GM23248 (cell line): ENCODE measurements at regions not wholly inside any gene's neighbourhood (a gene's known extent, or its start where the extent isn't known, plus 50 kb on each side); places are given as distances from the start of the nearest gene placed in this dataset.

Experiments
- EZH2 ChIP-seq: fragments of 200-600 bp; sonication (generic); IDR thresholded peaks from 2 replicates; pipeline ENCODE4 v1.6.1; 2018; ENCODE audit warnings: antibody characterized with exemption, mild to moderate bottlenecking; ENCODE audit not compliant: insufficient read depth, poor library complexity, severe bottlenecking
- EZH2phosphoT487 ChIP-seq: fragments of 200-600 bp; sonication (generic); IDR thresholded peaks from 2 replicates; pipeline ENCODE4 v1.6.1; 2018; ENCODE audit warnings: antibody characterized with exemption, moderate library complexity, mild to moderate bottlenecking, low read depth; ENCODE audit not compliant: insufficient read depth

- no peak for TF ChIP-seq EZH2
- no peak for TF ChIP-seq EZH2phosphoT487
Observed at GRCh38 chr9:14524873-14525515, 168.2 kb downstream of the ZDHHC21 start.
